ENCODE measurements at regions not wholly inside any gene's neighbourhood (a gene's known extent, or its start where the extent isn't known, plus 50 kb on each side); places are given as distances from the start of the nearest gene placed in this dataset.

- Mint-ChIP-seq H3K36me3 (peaks cover 10% of the 10 kb centered on the region), H3K27me3 (ENCODE audit: low read depth) (no peaks in the 10 kb centered on the region; the same call in 1 of the 2 replicates), H3K4me3 (no peak overlapping the region), H3K27ac (no peak overlapping the region), H3K9me3 (peaks cover 36% of the 10 kb centered on the region), H3K4me1 (peaks cover 6% of the 10 kb centered on the region)
- ATAC-seq (no peak), DNase-seq (ENCODE audit: low spot score) (no peak)
- CTCF ChIA-PET, result no interaction called here
- TF ChIP-seq SMAD3 (CRISPR knock-in tag; IDR thresholded peaks at IDR 0.05; ENCODE audit: borderline replicate concordance), result no peak
- TF ChIP-seq ZNF512 (CRISPR knock-in tag; IDR thresholded peaks at IDR 0.05; ENCODE audit: borderline replicate concordance), result no peak
- TF ChIP-seq ZNF671 (CRISPR knock-in tag; IDR thresholded peaks at IDR 0.05), result no peak
- TF ChIP-seq KAT7 (CRISPR knock-in tag; IDR thresholded peaks at IDR 0.05; ENCODE audit: borderline replicate concordance), result no peak
- no peak for TF ChIP-seq FOXK1 (CRISPR knock-in tag; IDR thresholded peaks at IDR 0.05)
- no peak for TF ChIP-seq TCF7 (CRISPR knock-in tag; IDR thresholded peaks at IDR 0.05; ENCODE audit: low read depth)
- TF ChIP-seq E2F4 (CRISPR knock-in tag; IDR thresholded peaks at IDR 0.05; ENCODE audit: borderline replicate concordance, low read depth), result no peak
- TF ChIP-seq, protein P1, sequence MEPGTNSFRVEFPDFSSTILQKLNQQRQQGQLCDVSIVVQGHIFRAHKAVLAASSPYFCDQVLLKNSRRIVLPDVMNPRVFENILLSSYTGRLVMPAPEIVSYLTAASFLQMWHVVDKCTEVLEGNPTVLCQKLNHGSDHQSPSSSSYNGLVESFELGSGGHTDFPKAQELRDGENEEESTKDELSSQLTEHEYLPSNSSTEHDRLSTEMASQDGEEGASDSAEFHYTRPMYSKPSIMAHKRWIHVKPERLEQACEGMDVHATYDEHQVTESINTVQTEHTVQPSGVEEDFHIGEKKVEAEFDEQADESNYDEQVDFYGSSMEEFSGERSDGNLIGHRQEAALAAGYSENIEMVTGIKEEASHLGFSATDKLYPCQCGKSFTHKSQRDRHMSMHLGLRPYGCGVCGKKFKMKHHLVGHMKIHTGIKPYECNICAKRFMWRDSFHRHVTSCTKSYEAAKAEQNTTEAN (CRISPR knock-in tag; IDR thresholded peaks at IDR 0.05), result no peak
- no peak for TF ChIP-seq TEAD1 (CRISPR knock-in tag; IDR thresholded peaks at IDR 0.05)
- no peak for TF ChIP-seq ZNF416 (CRISPR knock-in tag; IDR thresholded peaks at IDR 0.05)
- TF ChIP-seq, protein P2, sequence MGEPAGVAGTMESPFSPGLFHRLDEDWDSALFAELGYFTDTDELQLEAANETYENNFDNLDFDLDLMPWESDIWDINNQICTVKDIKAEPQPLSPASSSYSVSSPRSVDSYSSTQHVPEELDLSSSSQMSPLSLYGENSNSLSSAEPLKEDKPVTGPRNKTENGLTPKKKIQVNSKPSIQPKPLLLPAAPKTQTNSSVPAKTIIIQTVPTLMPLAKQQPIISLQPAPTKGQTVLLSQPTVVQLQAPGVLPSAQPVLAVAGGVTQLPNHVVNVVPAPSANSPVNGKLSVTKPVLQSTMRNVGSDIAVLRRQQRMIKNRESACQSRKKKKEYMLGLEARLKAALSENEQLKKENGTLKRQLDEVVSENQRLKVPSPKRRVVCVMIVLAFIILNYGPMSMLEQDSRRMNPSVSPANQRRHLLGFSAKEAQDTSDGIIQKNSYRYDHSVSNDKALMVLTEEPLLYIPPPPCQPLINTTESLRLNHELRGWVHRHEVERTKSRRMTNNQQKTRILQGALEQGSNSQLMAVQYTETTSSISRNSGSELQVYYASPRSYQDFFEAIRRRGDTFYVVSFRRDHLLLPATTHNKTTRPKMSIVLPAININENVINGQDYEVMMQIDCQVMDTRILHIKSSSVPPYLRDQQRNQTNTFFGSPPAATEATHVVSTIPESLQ (CRISPR knock-in tag; IDR thresholded peaks at IDR 0.05), result no peak
- TF ChIP-seq IRF1 (CRISPR knock-in tag; IDR thresholded peaks at IDR 0.05), result no peak
- TF ChIP-seq FOXJ3 (CRISPR knock-in tag; IDR thresholded peaks at IDR 0.05; ENCODE audit: borderline replicate concordance), result no peak
- POLR2A ChIA-PET, result no interaction called here
Observed at GRCh38 chr19:28341810-28342350, 871.1 kb downstream of the UQCRFS1 start.

DNA sequence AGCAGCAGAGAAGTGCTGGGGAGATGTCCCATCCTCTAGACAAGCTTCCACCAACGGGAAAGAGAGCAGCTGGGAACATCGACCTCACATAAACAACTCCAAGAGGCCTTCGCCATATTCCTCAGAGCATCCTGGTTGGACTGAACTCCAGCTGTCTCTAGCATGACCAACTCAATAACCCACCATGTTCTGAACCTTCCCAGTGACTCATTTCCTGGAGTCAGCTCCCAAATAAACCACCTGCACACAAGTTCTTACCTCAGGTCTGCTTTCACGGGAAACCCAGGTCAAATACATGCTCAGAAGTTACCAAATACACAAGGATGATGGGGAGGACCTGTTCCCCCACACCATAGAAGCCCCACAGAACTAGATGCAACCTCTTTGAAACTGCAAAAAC is 878.5 kb downstream of the UQCRFS1 start:
- POLR2A ChIA-PET, result no interaction called here
- CTCF ChIA-PET, result interaction anchor here (0.6 to 1.5 kb wide), 5 partner anchors 10 to 645 kb away, joined by 3 to 6 read pairs (median 3); no protein-coding TSS in a partner anchor
- H3K9me3 Mint-ChIP-seq, result peaks cover 25% of the 10 kb centered on the region
- H3K27ac Mint-ChIP-seq, result no peak overlapping the region
- 0 out of 2 replicates have a peak, but pooled peaks cover 2% of the 10 kb centered on the region for H3K27me3 Mint-ChIP-seq (ENCODE audit: low read depth)
- H3K4me3 Mint-ChIP-seq, result no peak overlapping the region
- H3K36me3 Mint-ChIP-seq, result peaks cover 14% of the 10 kb centered on the region
- 0 out of 2 replicates have a peak, but pooled peaks cover 3% of the 10 kb centered on the region for H3K4me1 Mint-ChIP-seq
- DNase-seq (ENCODE audit: low spot score), result no peak
- no peak for ATAC-seq
- TF ChIP-seq RORB (CRISPR knock-in tag; IDR thresholded peaks at IDR 0.05) (no peak), CREM (CRISPR knock-in tag; IDR thresholded peaks at IDR 0.05) (no peak), JUN (CRISPR knock-in tag; IDR thresholded peaks at IDR 0.05) (no peak), TEAD1 (CRISPR knock-in tag; IDR thresholded peaks at IDR 0.05) (no peak), TEAD4 (CRISPR knock-in tag; IDR thresholded peaks at IDR 0.05) (no peak), PRRX2 (CRISPR knock-in tag; IDR thresholded peaks at IDR 0.05) (no peak), HMGA2 (CRISPR knock-in tag; IDR thresholded peaks at IDR 0.05) (no peak), ZMAT4 (CRISPR knock-in tag; IDR thresholded peaks at IDR 0.05) (no peak), SMAD4 (CRISPR knock-in tag; IDR thresholded peaks at IDR 0.05) (no peak)
- TF ChIP-seq, protein P3, sequence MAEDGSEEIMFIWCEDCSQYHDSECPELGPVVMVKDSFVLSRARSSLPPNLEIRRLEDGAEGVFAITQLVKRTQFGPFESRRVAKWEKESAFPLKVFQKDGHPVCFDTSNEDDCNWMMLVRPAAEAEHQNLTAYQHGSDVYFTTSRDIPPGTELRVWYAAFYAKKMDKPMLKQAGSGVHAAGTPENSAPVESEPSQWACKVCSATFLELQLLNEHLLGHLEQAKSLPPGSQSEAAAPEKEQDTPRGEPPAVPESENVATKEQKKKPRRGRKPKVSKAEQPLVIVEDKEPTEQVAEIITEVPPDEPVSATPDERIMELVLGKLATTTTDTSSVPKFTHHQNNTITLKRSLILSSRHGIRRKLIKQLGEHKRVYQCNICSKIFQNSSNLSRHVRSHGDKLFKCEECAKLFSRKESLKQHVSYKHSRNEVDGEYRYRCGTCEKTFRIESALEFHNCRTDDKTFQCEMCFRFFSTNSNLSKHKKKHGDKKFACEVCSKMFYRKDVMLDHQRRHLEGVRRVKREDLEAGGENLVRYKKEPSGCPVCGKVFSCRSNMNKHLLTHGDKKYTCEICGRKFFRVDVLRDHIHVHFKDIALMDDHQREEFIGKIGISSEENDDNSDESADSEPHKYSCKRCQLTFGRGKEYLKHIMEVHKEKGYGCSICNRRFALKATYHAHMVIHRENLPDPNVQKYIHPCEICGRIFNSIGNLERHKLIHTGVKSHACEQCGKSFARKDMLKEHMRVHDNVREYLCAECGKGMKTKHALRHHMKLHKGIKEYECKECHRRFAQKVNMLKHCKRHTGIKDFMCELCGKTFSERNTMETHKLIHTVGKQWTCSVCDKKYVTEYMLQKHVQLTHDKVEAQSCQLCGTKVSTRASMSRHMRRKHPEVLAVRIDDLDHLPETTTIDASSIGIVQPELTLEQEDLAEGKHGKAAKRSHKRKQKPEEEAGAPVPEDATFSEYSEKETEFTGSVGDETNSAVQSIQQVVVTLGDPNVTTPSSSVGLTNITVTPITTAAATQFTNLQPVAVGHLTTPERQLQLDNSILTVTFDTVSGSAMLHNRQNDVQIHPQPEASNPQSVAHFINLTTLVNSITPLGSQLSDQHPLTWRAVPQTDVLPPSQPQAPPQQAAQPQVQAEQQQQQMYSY (CRISPR knock-in tag; IDR thresholded peaks at IDR 0.05), result no peak
- TF ChIP-seq, protein P4, sequence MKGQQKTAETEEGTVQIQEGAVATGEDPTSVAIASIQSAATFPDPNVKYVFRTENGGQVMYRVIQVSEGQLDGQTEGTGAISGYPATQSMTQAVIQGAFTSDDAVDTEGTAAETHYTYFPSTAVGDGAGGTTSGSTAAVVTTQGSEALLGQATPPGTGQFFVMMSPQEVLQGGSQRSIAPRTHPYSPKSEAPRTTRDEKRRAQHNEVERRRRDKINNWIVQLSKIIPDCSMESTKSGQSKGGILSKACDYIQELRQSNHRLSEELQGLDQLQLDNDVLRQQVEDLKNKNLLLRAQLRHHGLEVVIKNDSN (CRISPR knock-in tag; IDR thresholded peaks at IDR 0.05), result no peak

All from WTC11 (cell line).